Neural progenitor cell (in vitro differentiated cells): ENCODE measurements at regions not wholly inside any gene's neighbourhood (a gene's known extent, or its start where the extent isn't known, plus 50 kb on each side); places are given as distances from the start of the nearest gene placed in this dataset.

ENCODE experiments used
- EZH2 ChIP-seq: fragments of 200-600 bp; sonication (generic); IDR thresholded peaks from 2 replicates; pipeline ENCODE4 v1.6.1; 2017; ENCODE audit warnings: antibody characterized with exemption, mild to moderate bottlenecking, moderate library complexity
- EZH2phosphoT487 ChIP-seq: fragments of 200-600 bp; sonication (generic); IDR thresholded peaks from 2 replicates; pipeline ENCODE4 v1.6.1; 2017; ENCODE audit warnings: antibody characterized with exemption
- TF ChIP-seq, protein P1 (sequence below): fragments of 200-600 bp; sonication (generic); IDR thresholded peaks from 2 replicates; pipeline ENCODE4 v1.5.1; 2017; ENCODE audit warnings: antibody characterized with exemption, mild to moderate bottlenecking

DNA sequence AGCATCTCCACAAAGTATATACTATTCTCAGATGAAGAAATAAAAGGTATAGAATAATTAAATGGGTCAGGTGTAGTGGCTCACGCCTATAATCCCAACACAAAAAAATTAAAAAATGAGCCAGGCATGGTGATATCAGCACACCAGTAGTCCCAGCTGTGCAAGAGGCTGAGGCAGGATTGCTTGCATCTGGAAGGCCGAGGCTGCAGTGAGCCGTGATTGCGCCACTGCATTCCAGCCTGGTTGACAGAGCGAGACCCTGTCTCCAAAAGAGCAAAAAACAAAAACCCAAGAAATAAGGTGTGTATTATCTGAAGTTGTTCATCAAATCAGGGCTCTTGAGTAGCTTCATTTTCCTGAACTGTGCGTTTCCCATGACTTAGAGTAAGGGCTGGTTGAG lies 83.2 kb upstream of the MYO10 start:
- TF ChIP-seq, protein P1, sequence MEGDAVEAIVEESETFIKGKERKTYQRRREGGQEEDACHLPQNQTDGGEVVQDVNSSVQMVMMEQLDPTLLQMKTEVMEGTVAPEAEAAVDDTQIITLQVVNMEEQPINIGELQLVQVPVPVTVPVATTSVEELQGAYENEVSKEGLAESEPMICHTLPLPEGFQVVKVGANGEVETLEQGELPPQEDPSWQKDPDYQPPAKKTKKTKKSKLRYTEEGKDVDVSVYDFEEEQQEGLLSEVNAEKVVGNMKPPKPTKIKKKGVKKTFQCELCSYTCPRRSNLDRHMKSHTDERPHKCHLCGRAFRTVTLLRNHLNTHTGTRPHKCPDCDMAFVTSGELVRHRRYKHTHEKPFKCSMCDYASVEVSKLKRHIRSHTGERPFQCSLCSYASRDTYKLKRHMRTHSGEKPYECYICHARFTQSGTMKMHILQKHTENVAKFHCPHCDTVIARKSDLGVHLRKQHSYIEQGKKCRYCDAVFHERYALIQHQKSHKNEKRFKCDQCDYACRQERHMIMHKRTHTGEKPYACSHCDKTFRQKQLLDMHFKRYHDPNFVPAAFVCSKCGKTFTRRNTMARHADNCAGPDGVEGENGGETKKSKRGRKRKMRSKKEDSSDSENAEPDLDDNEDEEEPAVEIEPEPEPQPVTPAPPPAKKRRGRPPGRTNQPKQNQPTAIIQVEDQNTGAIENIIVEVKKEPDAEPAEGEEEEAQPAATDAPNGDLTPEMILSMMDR, result no peak
- TF ChIP-seq EZH2, result no peak
- no peak for TF ChIP-seq EZH2phosphoT487
